ENCODE measurements at regions not wholly inside any gene's neighbourhood (a gene's known extent, or its start where the extent isn't known, plus 50 kb on each side); places are given as distances from the start of the nearest gene placed in this dataset.

GRCh38 chr6:121823437-121823851, 388.0 kb downstream of the GJA1 start:
- no peaks in the 10 kb centered on the region for H3K36me3 ChIP-seq (ENCODE audit: insufficient read depth, low read length)
- no peaks in the 10 kb centered on the region for H4K20me1 ChIP-seq (ENCODE audit: insufficient read depth)
- H3K27me3 ChIP-seq (ENCODE audit: insufficient read depth, low read depth, low read length), result no peaks in the 10 kb centered on the region
- no peak overlapping the region for H3K27ac ChIP-seq (ENCODE audit: low read length)
- no peak overlapping the region for H3K4me3 ChIP-seq (ENCODE audit: low read length)
- H3K9ac ChIP-seq (ENCODE audit: low read length), result no peak overlapping the region
- no peaks in the 10 kb centered on the region for H3K79me2 ChIP-seq (replicated peaks; ENCODE audit: insufficient read depth, low read length)
- H3F3A ChIP-seq (ENCODE audit: insufficient read depth, low read length, poor library complexity, severe bottlenecking), result no peaks in the 10 kb centered on the region
- no peak overlapping the region for H2AFZ ChIP-seq (ENCODE audit: low read depth, low read length)
- no peak for TF ChIP-seq TAF1 (IDR thresholded peaks at IDR 0.05; ENCODE audit: low read depth)
- TF ChIP-seq RAD21 (conservative IDR thresholded peaks at IDR 0.05), result no peak
- no peak for TF ChIP-seq EP300 (conservative IDR thresholded peaks at IDR 0.05; ENCODE audit: poor library complexity, severe bottlenecking)
- TF ChIP-seq POLR2AphosphoS5 (IDR thresholded peaks at IDR 0.05), result no peak
- TF ChIP-seq, protein P1, sequence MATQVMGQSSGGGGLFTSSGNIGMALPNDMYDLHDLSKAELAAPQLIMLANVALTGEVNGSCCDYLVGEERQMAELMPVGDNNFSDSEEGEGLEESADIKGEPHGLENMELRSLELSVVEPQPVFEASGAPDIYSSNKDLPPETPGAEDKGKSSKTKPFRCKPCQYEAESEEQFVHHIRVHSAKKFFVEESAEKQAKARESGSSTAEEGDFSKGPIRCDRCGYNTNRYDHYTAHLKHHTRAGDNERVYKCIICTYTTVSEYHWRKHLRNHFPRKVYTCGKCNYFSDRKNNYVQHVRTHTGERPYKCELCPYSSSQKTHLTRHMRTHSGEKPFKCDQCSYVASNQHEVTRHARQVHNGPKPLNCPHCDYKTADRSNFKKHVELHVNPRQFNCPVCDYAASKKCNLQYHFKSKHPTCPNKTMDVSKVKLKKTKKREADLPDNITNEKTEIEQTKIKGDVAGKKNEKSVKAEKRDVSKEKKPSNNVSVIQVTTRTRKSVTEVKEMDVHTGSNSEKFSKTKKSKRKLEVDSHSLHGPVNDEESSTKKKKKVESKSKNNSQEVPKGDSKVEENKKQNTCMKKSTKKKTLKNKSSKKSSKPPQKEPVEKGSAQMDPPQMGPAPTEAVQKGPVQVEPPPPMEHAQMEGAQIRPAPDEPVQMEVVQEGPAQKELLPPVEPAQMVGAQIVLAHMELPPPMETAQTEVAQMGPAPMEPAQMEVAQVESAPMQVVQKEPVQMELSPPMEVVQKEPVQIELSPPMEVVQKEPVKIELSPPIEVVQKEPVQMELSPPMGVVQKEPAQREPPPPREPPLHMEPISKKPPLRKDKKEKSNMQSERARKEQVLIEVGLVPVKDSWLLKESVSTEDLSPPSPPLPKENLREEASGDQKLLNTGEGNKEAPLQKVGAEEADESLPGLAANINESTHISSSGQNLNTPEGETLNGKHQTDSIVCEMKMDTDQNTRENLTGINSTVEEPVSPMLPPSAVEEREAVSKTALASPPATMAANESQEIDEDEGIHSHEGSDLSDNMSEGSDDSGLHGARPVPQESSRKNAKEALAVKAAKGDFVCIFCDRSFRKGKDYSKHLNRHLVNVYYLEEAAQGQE (IDR thresholded peaks at IDR 0.05; ENCODE audit: borderline replicate concordance), result no peak
- no peak for TF ChIP-seq MXI1 (conservative IDR thresholded peaks at IDR 0.05; ENCODE audit: poor library complexity, severe bottlenecking)
- TF ChIP-seq EZH2 (IDR thresholded peaks at IDR 0.05; ENCODE audit: borderline replicate concordance, insufficient read depth, low read length, poor library complexity, severe bottlenecking), result no peak
- TF ChIP-seq, protein P2, sequence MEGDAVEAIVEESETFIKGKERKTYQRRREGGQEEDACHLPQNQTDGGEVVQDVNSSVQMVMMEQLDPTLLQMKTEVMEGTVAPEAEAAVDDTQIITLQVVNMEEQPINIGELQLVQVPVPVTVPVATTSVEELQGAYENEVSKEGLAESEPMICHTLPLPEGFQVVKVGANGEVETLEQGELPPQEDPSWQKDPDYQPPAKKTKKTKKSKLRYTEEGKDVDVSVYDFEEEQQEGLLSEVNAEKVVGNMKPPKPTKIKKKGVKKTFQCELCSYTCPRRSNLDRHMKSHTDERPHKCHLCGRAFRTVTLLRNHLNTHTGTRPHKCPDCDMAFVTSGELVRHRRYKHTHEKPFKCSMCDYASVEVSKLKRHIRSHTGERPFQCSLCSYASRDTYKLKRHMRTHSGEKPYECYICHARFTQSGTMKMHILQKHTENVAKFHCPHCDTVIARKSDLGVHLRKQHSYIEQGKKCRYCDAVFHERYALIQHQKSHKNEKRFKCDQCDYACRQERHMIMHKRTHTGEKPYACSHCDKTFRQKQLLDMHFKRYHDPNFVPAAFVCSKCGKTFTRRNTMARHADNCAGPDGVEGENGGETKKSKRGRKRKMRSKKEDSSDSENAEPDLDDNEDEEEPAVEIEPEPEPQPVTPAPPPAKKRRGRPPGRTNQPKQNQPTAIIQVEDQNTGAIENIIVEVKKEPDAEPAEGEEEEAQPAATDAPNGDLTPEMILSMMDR (IDR thresholded peaks at IDR 0.05; ENCODE audit: poor library complexity, severe bottlenecking), result no peak
- no peak for TF ChIP-seq SMC3 (conservative IDR thresholded peaks at IDR 0.05; ENCODE audit: poor library complexity)
- no peaks in the 10 kb centered on the region for H3K9me3 ChIP-seq (ENCODE audit: low read length)
- no peaks in the 10 kb centered on the region for H3K9me2 ChIP-seq (ENCODE audit: insufficient read depth, low read length)
- no peak overlapping the region for H3K4me2 ChIP-seq (ENCODE audit: low read length)

DNA sequence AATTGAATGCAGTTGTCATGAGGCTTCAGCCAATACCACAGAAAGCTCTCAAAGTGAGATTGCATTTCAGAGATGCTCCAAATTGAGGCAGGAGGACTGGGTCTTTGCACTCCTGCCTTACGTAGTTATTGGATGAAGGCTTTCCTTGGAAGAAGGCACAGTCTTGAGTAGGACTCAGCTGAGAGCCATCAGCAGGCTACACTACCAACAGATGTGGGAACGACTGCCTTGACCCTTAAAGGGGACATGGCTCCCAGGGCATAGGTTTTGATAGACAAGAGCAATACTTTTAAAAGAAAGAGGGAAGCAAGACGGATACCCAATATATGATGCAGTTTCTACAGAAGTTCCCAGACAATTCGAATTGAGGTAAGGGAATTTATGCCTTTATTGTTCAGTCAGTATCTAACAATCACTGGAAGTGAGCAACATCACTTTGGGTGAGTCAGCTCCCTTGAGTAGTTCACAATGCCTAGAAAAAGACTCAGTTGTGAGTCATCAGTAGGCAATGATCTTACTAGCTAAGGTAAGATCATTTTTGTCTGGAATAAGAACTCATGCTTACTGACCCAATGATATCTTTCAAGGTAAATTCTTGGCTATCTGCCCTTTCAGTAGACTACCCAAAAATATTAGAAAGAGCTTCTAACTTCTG, 390.8 kb downstream of the GJA1 start:
- Histone ChIP-seq H3K27ac (ENCODE audit: low read length) (no peak overlapping the region), H3K79me2 (replicated peaks; ENCODE audit: insufficient read depth, low read length) (no peaks in the 10 kb centered on the region), H3K27me3 (ENCODE audit: insufficient read depth, low read depth, low read length) (no peaks in the 10 kb centered on the region), H2AFZ (ENCODE audit: low read depth, low read length) (no peak overlapping the region), H3K36me3 (ENCODE audit: insufficient read depth, low read length) (no peaks in the 10 kb centered on the region), H3K4me3 (ENCODE audit: low read length) (no peak overlapping the region), H4K20me1 (ENCODE audit: insufficient read depth) (no peaks in the 10 kb centered on the region), H3K9me3 (ENCODE audit: low read length) (no peaks in the 10 kb centered on the region), H3K4me2 (ENCODE audit: low read length) (no peak overlapping the region), H3K9ac (ENCODE audit: low read length) (no peak overlapping the region), H3F3A (ENCODE audit: insufficient read depth, low read length, poor library complexity, severe bottlenecking) (no peaks in the 10 kb centered on the region), H3K9me2 (ENCODE audit: insufficient read depth, low read length) (no peaks in the 10 kb centered on the region)
- TF ChIP-seq, protein P2 (IDR thresholded peaks at IDR 0.05; ENCODE audit: poor library complexity, severe bottlenecking), result no peak
- TF ChIP-seq EZH2 (IDR thresholded peaks at IDR 0.05; ENCODE audit: borderline replicate concordance, insufficient read depth, low read length, poor library complexity, severe bottlenecking) (no peak), POLR2AphosphoS5 (IDR thresholded peaks at IDR 0.05) (no peak), EP300 (conservative IDR thresholded peaks at IDR 0.05; ENCODE audit: poor library complexity, severe bottlenecking) (no peak), MXI1 (conservative IDR thresholded peaks at IDR 0.05; ENCODE audit: poor library complexity, severe bottlenecking) (no peak), TAF1 (IDR thresholded peaks at IDR 0.05; ENCODE audit: low read depth) (no peak), SMC3 (conservative IDR thresholded peaks at IDR 0.05; ENCODE audit: poor library complexity) (no peak), RAD21 (conservative IDR thresholded peaks at IDR 0.05) (no peak)
- TF ChIP-seq, protein P1 (IDR thresholded peaks at IDR 0.05; ENCODE audit: borderline replicate concordance), result no peak
